Common myeloid progenitor, CD34-positive (primary cell): ENCODE measurements at regions not wholly inside any gene's neighbourhood (a gene's known extent, or its start where the extent isn't known, plus 50 kb on each side); places are given as distances from the start of the nearest gene placed in this dataset.
"Not testable (repeated sequence)": the region's sequence is repeated elsewhere in the genome, so short reads cannot be mapped to it uniquely, and the experiment has no call there.

ENCODE experiments used
- CTCF ChIA-PET: fragments of 350-600 bp; sonication (Branson Sonifier 250); formaldehyde crosslinking; loops from one replicate; lab custom pipeline; 2021; ENCODE audit warnings: antibody characterized with exemption; lab: Charles Lee
- POLR2A ChIA-PET: fragments of 350-600 bp; sonication (Branson Sonifier 250); formaldehyde crosslinking; loops from one replicate; lab custom pipeline; 2021; ENCODE audit warnings: antibody characterized with exemption; lab: Charles Lee
- DNase-seq, 3 donors: peaks; one replicate each; pipeline versions ENCODE4 v3.0.0 to v3.0.0-alpha.2; 2013
- H3K27ac ChIP-seq, 2 experiments: 1 replicate in 1 of 2; 2 replicates in 1 of 2; pipeline ENCODE4 v1.7.0; 2013; ENCODE audit warnings: inconsistent platforms in 2 of 2, low read length in 2 of 2, mild to moderate bottlenecking in 2 of 2, low read depth in 1 of 2, moderate library complexity in 1 of 2; ENCODE audit not compliant: severe bottlenecking in 2 of 2, insufficient read depth in 1 of 2, poor library complexity in 1 of 2
- H3K27me3 ChIP-seq, 5 experiments: replicated peaks in 2 of 5; 1 replicate in 3 of 5; 2 replicates in 2 of 5; pipeline versions ENCODE4 v1.6.1 to v1.7.0; 2013; ENCODE audit warnings: low read length in 4 of 5, mild to moderate bottlenecking in 2 of 5, moderate library complexity in 2 of 5, inconsistent platforms in 1 of 5; ENCODE audit not compliant: insufficient read depth in 5 of 5, control insufficient read depth in 4 of 5
- H3K36me3 ChIP-seq, 4 experiments: 1 replicate in 2 of 4; 2 replicates in 2 of 4; pipeline versions ENCODE4 v1.6.1 to v1.7.0; 2013; ENCODE audit warnings: low read length in 3 of 4, control low read depth in 1 of 4, mild to moderate bottlenecking in 1 of 4; ENCODE audit not compliant: control insufficient read depth in 4 of 4, insufficient read depth in 4 of 4
- H3K4me1 ChIP-seq, 4 experiments: 1 replicate in 3 of 4; 2 replicates in 1 of 4; pipeline versions ENCODE4 v1.6.1 to v1.7.1; 2013; ENCODE audit warnings: low read length in 3 of 4, mild to moderate bottlenecking in 3 of 4, control low read depth in 1 of 4, inconsistent platforms in 1 of 4, moderate library complexity in 1 of 4; ENCODE audit not compliant: control insufficient read depth in 4 of 4, insufficient read depth in 4 of 4; ENCODE audit errors: control extremely low read depth in 1 of 4
- H3K4me3 ChIP-seq, 7 experiments: 1 replicate in 4 of 7; 2 replicates in 3 of 7; pipeline versions ENCODE4 v1.5.1 to v1.7.0; 2013; ENCODE audit warnings: mild to moderate bottlenecking in 7 of 7, low read length in 6 of 7, moderate library complexity in 6 of 7, inconsistent platforms in 2 of 7, low read depth in 2 of 7, control low read depth in 1 of 7; ENCODE audit not compliant: insufficient read depth in 4 of 7, control insufficient read depth in 1 of 7; ENCODE audit errors: extremely low read depth in 1 of 7
- H3K9me3 ChIP-seq, 5 experiments: 1 replicate in 4 of 5; 2 replicates in 1 of 5; pipeline versions ENCODE4 v1.6.1 to v1.7.1; 2013; ENCODE audit warnings: low read length in 4 of 5, mild to moderate bottlenecking in 2 of 5, inconsistent platforms in 1 of 5, low read depth in 1 of 5, moderate library complexity in 1 of 5; ENCODE audit not compliant: control insufficient read depth in 4 of 5, insufficient read depth in 2 of 5; ENCODE audit errors: control extremely low read depth in 1 of 5
- WGBS: methylation state at CpG from one replicate; pipeline ENCODE4 v1.1.5; 2013; ENCODE audit not compliant: insufficient coverage; 5-methylcytosine and 5-hydroxymethylcytosine counted together

- POLR2A ChIA-PET, H3K36me3 ChIP-seq, CTCF ChIA-PET, H3K27me3 ChIP-seq, DNase-seq, H3K4me3 ChIP-seq, H3K4me1 ChIP-seq, H3K27ac ChIP-seq, H3K9me3 ChIP-seq: not testable (repeated sequence)
- no CpG with 5 or more reads among the region's 4 CpGs for WGBS
These were observed 236.1 kb upstream of the HTR1E start for GRCh38 chr6:86701228-86701627.

GRCh38 chr6:86686496-86686895, 250.8 kb upstream of the HTR1E start:
- DNase-seq: no peak
- WGBS: no CpG with 5 or more reads among the region's 1 CpG
- Histone ChIP-seq H3K4me3 (no peak overlapping the region), H3K4me1 (no peaks in the 10 kb centered on the region), H3K27ac (no peak overlapping the region), H3K27me3 (no peaks in the 10 kb centered on the region), H3K36me3 (no peaks in the 10 kb centered on the region), H3K9me3 (no peaks in the 10 kb centered on the region)
- POLR2A ChIA-PET: no interaction called here
- CTCF ChIA-PET: no interaction called here

GRCh38 chr6:86685230-86685797, 252.0 kb upstream of the HTR1E start:
- Histone ChIP-seq H3K9me3 (no peaks in the 10 kb centered on the region), H3K27me3 (no peaks in the 10 kb centered on the region), H3K4me1 (no peaks in the 10 kb centered on the region), H3K36me3 (no peaks in the 10 kb centered on the region), H3K27ac (no peak overlapping the region), H3K4me3 (no peak overlapping the region)
- no CpG with 5 or more reads among the region's 3 CpGs for WGBS
- DNase-seq: no peak
- ChIA-PET CTCF (no interaction called here), POLR2A (no interaction called here)

GRCh38 chr6:86683132-86683908, 254.0 kb upstream of the HTR1E start:
- Histone ChIP-seq H3K9me3 (no peaks in the 10 kb centered on the region), H3K27me3 (no peaks in the 10 kb centered on the region), H3K36me3 (no peaks in the 10 kb centered on the region), H3K4me1 (no peaks in the 10 kb centered on the region), H3K4me3 (no peak overlapping the region), H3K27ac (peak overlapping the region in 1 of 2 experiments; percentile 56)
- peak in 2 of 3 donors; percentile 1 to 40 for DNase-seq
- ChIA-PET POLR2A (no interaction called here), CTCF (no interaction called here)
- WGBS: no CpG with 5 or more reads among the region's 1 CpG

- DNase-seq: no peak
- no peaks in the 10 kb centered on the region for H3K4me1 ChIP-seq
- peak overlapping the region in 1 of 2 experiments; percentile 56 for H3K27ac ChIP-seq
- CTCF ChIA-PET: no interaction called here
- WGBS: 100% methylated on average over 1 of the region's 1 CpG
- POLR2A ChIA-PET: no interaction called here
- no peaks in the 10 kb centered on the region for H3K36me3 ChIP-seq
- no peak overlapping the region for H3K4me3 ChIP-seq
- no peaks in the 10 kb centered on the region for H3K27me3 ChIP-seq
- H3K9me3 ChIP-seq: no peaks in the 10 kb centered on the region
These were observed 255.0 kb upstream of the HTR1E start for GRCh38 chr6:86682297-86682696.

- WGBS: no CpG with 5 or more reads among the region's 1 CpG
- POLR2A ChIA-PET: not testable (repeated sequence)
These were observed 256.2 kb upstream of the HTR1E start for GRCh38 chr6:86681140-86681539.

GRCh38 chr6:86672125-86672524, 265.2 kb upstream of the HTR1E start:
- H3K9me3 ChIP-seq, POLR2A ChIA-PET, H3K36me3 ChIP-seq, H3K4me1 ChIP-seq, H3K27me3 ChIP-seq, DNase-seq, CTCF ChIA-PET, H3K4me3 ChIP-seq, H3K27ac ChIP-seq: not testable (repeated sequence)
- 84% methylated on average over 7 of the region's 8 CpGs for WGBS

More at GRCh38 chr6:86681140-86681539, 256.2 kb upstream of the HTR1E start:
- H3K4me1 ChIP-seq, H3K9me3 ChIP-seq, CTCF ChIA-PET, H3K36me3 ChIP-seq, H3K27ac ChIP-seq, H3K27me3 ChIP-seq, H3K4me3 ChIP-seq, DNase-seq: not testable (repeated sequence)
